OCI-LY3 (cell line): ENCODE measurements at regions not wholly inside any gene's neighbourhood (a gene's known extent, or its start where the extent isn't known, plus 50 kb on each side); places are given as distances from the start of the nearest gene placed in this dataset.

Source experiments
- CTCF ChIP-seq: fragments of 200-600, 300-600 bp; sonication (generic); IDR thresholded peaks from 2 replicates; pipeline ENCODE4 v1.5.1; 2014; ENCODE audit warnings: antibody characterized with exemption, low read length, low read depth
- EZH2phosphoT487 ChIP-seq: fragments of 200-600 bp; shearing (Covaris generic); IDR thresholded peaks from 2 replicates; pipeline ENCODE4 v1.6.1; 2018; ENCODE audit warnings: antibody characterized with exemption, mixed run types, low read depth

GRCh38 chr10:3292636-3293035, 120.1 kb upstream of the PITRM1 start:
- TF ChIP-seq CTCF (no peak), EZH2phosphoT487 (no peak)
